Large intestine (tissue), 3 donors: ENCODE measurements at regions not wholly inside any gene's neighbourhood (a gene's known extent, or its start where the extent isn't known, plus 50 kb on each side); places are given as distances from the start of the nearest gene placed in this dataset.
"Not testable (repeated sequence)": the region's sequence is repeated elsewhere in the genome, so short reads cannot be mapped to it uniquely, and the experiment has no call there.

ENCODE experiments used
- DNase-seq, 2 donors: peaks; one replicate each; pipeline versions ENCODE4 v3.0.0 to v3.0.0-alpha.2; 2013
- H3K27ac ChIP-seq: one replicate; pipeline ENCODE4 v1.5.1; 2013; ENCODE audit warnings: low read length
- H3K27me3 ChIP-seq: 2 replicates; pipeline ENCODE4 v1.6.1; 2013; ENCODE audit warnings: low read length; ENCODE audit not compliant: control insufficient read depth, insufficient read depth
- H3K36me3 ChIP-seq: 2 replicates; pipeline ENCODE4 v1.6.1; 2013; ENCODE audit warnings: low read length; ENCODE audit not compliant: control insufficient read depth, insufficient read depth
- H3K4me1 ChIP-seq: one replicate; pipeline ENCODE4 v1.6.1; 2013; ENCODE audit warnings: low read length; ENCODE audit not compliant: control insufficient read depth, insufficient read depth
- H3K4me3 ChIP-seq: one replicate; pipeline ENCODE4 v1.5.1; 2013; ENCODE audit warnings: low read length
- H3K9me3 ChIP-seq: one replicate; pipeline ENCODE4 v1.6.1; 2013; ENCODE audit warnings: mild to moderate bottlenecking, low read depth, low read length, moderate library complexity; ENCODE audit not compliant: control insufficient read depth
- WGBS: methylation state at CpG from one replicate; pipeline ENCODE4 v1.1.5; 2013; ENCODE audit warnings: low lambda C conversion rate; ENCODE audit not compliant: insufficient coverage; 5-methylcytosine and 5-hydroxymethylcytosine counted together

DNA sequence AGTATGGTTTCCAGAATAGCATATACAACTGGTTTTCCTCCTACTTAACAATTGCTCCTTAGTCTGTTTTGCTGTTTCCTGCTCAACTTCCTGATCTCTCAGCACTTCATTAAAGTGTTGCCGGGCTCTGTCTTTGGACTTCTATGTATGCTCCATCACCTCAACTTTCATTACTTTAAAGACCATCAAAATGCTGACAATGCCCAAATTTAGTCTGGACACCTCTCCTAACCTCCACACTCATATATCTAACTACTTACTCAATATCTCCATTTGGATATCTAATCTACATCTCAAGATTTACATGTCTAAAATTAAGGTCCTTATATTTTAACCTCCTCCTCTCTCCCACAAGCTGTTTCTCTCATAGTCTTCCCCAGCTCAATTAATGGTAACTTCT lies 54.4 kb upstream of the LGR5 start:
- DNase-seq: no peak
- WGBS: no CpG with 5 or more reads among the region's 1 CpG
- no peak overlapping the region for H3K4me3 ChIP-seq
- H3K9me3 ChIP-seq: no peaks in the 10 kb centered on the region
- H3K4me1 ChIP-seq: no peaks in the 10 kb centered on the region
- no peaks in the 10 kb centered on the region for H3K27me3 ChIP-seq
- no peak overlapping the region for H3K27ac ChIP-seq
- no peaks in the 10 kb centered on the region for H3K36me3 ChIP-seq

DNA sequence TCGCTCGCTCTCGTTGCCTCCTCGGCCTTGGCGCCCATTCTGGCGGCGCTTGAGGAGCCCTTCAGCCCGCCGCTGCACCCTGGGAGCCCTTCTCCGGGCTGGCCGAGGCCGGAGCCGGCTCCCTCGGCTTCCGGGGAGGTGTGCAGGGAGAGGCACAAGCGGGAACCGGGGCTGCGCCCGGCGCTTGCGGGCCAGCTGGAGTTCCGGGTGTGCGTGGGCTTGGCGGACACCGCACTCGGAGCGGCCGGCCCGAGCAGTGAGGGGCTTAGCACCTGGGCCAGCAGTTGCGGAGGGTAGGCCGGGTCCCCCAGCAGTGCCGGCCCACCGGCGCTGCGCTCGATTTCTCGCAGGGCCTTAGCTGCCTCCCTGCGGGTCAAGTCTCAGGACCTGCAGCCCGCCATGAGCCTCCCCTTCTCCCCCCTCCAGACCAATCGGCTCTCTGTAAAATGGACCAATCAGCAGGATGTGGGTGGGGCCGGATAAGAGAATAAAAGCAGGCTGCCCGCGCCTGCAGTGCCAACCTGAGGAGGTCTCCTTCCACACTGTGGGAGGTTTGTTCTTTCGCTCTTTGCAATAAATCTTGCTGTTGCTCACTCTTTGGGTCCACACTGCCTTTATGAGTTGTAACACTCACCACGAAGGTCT lies 62.8 kb upstream of the LGR5 start:
- no CpG with 5 or more reads among the region's 45 CpGs for WGBS
- H3K27me3 ChIP-seq, H3K4me3 ChIP-seq, H3K4me1 ChIP-seq, H3K27ac ChIP-seq, DNase-seq, H3K36me3 ChIP-seq: not testable (repeated sequence)
- peaks cover 11% of the 10 kb centered on the region for H3K9me3 ChIP-seq

DNA sequence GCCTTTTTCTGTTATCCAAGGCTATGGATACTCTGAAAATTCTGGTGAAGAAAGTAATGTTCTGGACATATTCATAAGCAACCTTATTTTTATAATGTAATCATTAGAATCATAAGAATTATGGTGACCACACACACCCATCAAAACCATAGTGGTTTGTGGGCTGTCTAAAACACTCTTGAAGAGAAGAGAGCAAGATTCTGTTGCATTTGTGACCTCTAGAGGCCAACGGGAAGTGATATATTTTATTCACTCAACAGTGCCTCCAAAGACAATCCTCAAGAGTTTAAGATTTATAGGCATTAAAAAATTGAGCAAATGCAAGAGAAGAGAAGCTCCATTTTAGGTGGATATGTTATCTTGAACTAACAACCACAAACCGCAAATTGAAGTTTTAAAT lies 68.5 kb upstream of the LGR5 start:
- Histone ChIP-seq H3K4me1 (no peaks in the 10 kb centered on the region), H3K9me3 (peaks cover 4% of the 10 kb centered on the region), H3K4me3 (no peak overlapping the region), H3K27ac (no peak overlapping the region), H3K36me3 (no peaks in the 10 kb centered on the region), H3K27me3 (no peaks in the 10 kb centered on the region)
- DNase-seq: peak in 1 of 2 donors; percentile 36
- WGBS: 80% methylated on average over 1 of the region's 2 CpGs

DNA sequence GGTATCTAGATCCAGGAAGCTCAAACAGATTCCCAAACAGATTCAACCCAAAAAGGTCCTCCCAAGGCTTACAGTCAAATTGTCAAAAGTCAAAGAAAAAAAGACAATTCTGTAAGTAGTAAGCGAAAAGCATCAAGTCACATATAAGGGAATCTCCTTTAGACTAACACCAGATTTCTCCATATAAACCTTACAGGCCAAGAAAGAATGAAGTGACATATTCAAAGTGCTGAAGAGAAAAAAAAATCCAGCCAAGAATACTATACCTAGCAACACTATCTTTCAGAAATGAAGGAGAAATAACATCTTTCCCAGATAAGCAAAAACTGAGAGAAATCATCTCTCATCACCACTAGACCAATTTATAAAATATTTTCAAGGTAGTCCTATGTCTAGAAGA lies 79.6 kb upstream of the LGR5 start:
- no peak overlapping the region for H3K4me3 ChIP-seq
- H3K27me3 ChIP-seq: no peaks in the 10 kb centered on the region
- no peak for DNase-seq
- H3K4me1 ChIP-seq: no peaks in the 10 kb centered on the region
- WGBS: no CpG with 5 or more reads among the region's 1 CpG
- no peaks in the 10 kb centered on the region for H3K36me3 ChIP-seq
- peaks cover 7% of the 10 kb centered on the region for H3K9me3 ChIP-seq
- no peak overlapping the region for H3K27ac ChIP-seq

DNA sequence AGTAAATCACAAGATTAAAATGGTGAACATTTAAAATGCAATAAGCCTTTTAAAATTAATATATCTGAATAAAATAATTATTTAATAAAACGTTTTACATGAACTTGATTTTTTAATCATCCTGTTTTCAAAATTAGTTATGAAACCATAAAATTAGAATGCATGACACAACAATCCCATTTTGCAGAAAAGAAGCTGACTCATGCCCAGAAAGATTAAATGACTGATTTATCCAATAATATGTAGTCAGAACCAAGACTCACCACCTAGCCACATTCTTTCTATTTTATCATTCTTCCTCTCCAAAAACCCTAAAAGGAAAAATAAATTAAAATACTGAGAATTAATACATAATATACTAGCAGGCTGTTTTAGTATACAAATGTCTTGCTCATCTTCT lies 83.0 kb upstream of the LGR5 start:
- no peaks in the 10 kb centered on the region for H3K36me3 ChIP-seq
- H3K9me3 ChIP-seq: peaks cover 7% of the 10 kb centered on the region
- no peak overlapping the region for H3K4me3 ChIP-seq
- H3K27me3 ChIP-seq: no peaks in the 10 kb centered on the region
- H3K4me1 ChIP-seq: no peaks in the 10 kb centered on the region
- 83% methylated on average over 1 of the region's 1 CpG for WGBS
- no peak for DNase-seq
- H3K27ac ChIP-seq: no peak overlapping the region

DNA sequence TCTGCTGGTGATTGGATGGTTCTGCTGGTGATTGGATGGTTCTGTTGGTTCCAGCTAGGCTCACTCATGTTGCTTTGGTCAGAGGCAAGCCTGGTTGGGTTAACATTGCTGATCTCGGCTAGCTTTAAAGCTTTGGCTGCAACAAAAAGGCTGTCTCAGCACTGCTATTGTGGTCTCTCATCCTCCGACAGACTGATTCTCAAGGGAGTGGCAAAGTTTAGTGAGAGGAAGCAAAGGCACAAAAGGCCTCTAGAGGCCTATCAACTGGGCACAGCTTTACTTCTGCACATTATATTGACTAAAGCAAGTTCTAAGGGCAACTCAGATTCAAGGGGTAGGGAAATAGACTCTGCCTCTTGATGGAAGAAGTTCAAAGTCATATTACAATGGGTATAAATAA lies 84.7 kb upstream of the LGR5 start:
- H3K4me3 ChIP-seq: no peak overlapping the region
- no peak for DNase-seq
- no peaks in the 10 kb centered on the region for H3K36me3 ChIP-seq
- no CpG with 5 or more reads among the region's 2 CpGs for WGBS
- H3K27ac ChIP-seq: no peak overlapping the region
- no peaks in the 10 kb centered on the region for H3K4me1 ChIP-seq
- no peaks in the 10 kb centered on the region for H3K27me3 ChIP-seq
- no peaks in the 10 kb centered on the region for H3K9me3 ChIP-seq

DNA sequence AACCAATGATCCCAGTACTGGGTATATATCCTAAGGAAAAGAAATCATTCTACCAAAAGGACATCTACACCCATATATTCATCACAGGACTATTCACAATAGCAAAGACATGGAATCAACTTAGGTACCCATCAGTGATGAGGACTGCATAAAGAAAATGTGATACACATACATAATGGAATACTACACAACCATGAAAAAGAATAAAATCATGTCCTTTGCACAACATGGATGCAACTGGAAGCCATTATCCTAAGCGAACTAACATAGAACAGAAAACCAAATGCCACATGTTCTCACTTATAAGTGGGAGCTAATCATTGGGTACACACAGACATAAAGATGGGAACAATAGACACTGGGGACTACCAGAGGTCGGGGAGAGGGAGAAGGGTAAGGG lies 86.0 kb upstream of the LGR5 start:
- Histone ChIP-seq H3K27me3 (no peaks in the 10 kb centered on the region), H3K36me3 (no peaks in the 10 kb centered on the region), H3K9me3 (no peaks in the 10 kb centered on the region), H3K27ac (no peak overlapping the region), H3K4me1 (no peaks in the 10 kb centered on the region), H3K4me3 (no peak overlapping the region)
- WGBS: no CpG with 5 or more reads among the region's 2 CpGs
- no peak for DNase-seq

DNA sequence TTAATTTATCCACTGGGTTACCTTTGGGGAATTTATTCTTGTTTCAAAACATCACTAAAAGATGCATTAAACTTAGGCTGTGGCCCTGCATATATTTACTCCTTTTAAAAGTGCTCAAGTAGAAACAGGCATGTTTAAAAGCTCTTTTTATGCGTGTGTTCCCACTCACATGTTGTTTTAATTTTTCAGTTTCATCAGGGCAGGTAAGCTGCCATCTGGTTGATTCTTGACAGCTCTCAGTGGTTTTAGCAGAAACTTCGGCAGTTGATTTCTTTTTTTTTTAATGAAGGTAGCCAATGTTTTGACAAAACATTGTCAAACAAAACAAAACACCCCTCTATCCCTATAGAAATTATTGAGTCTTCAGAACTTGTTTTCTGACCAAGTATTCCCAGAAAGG lies 89.6 kb upstream of the LGR5 start:
- 93% methylated on average over 2 of the region's 2 CpGs for WGBS
- Histone ChIP-seq H3K27me3 (no peaks in the 10 kb centered on the region), H3K4me3 (no peak overlapping the region), H3K9me3 (no peaks in the 10 kb centered on the region), H3K27ac (no peak overlapping the region), H3K36me3 (no peaks in the 10 kb centered on the region), H3K4me1 (no peaks in the 10 kb centered on the region)
- no peak for DNase-seq

DNA sequence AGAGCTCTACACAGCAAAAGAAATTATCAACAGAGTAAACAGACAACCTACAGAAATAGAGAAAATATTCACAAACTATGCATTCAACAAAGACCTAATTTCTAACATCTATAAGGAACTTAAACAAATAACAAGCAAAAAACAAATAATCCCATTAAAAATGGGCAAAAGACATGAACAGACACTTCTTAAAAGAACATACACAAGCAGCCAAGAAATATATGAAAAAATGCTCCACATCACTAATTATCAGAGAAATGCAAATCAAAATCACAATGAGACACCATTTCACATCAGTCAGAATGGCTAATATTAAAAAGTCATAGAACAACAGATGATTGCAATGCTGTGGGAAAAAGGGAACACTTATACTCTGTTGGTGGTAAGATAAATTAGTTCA lies 100.7 kb upstream of the LGR5 start:
- H3K9me3 ChIP-seq: no peaks in the 10 kb centered on the region
- DNase-seq: no peak
- H3K27me3 ChIP-seq: no peaks in the 10 kb centered on the region
- H3K4me1 ChIP-seq: no peaks in the 10 kb centered on the region
- no peak overlapping the region for H3K27ac ChIP-seq
- H3K36me3 ChIP-seq: no peaks in the 10 kb centered on the region
- no peak overlapping the region for H3K4me3 ChIP-seq

DNA sequence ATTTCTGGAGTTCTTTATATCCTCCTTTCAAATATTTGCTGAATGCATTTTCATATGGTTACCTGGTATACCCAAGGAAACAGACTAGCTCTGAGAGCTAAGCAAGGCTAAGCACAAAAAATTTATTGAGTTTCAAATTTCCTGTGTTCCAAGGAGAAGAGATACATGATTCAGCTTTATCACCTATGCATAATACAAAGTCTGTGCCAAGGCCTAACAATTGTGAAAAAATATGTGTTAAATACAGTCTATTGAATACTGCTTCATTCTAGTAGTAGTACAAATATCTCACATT lies 103.7 kb upstream of the LGR5 start:
- no peaks in the 10 kb centered on the region for H3K27me3 ChIP-seq
- no peak overlapping the region for H3K27ac ChIP-seq
- no peaks in the 10 kb centered on the region for H3K36me3 ChIP-seq
- no peaks in the 10 kb centered on the region for H3K4me1 ChIP-seq
- no peaks in the 10 kb centered on the region for H3K9me3 ChIP-seq
- no peak for DNase-seq
- no peak overlapping the region for H3K4me3 ChIP-seq

DNA sequence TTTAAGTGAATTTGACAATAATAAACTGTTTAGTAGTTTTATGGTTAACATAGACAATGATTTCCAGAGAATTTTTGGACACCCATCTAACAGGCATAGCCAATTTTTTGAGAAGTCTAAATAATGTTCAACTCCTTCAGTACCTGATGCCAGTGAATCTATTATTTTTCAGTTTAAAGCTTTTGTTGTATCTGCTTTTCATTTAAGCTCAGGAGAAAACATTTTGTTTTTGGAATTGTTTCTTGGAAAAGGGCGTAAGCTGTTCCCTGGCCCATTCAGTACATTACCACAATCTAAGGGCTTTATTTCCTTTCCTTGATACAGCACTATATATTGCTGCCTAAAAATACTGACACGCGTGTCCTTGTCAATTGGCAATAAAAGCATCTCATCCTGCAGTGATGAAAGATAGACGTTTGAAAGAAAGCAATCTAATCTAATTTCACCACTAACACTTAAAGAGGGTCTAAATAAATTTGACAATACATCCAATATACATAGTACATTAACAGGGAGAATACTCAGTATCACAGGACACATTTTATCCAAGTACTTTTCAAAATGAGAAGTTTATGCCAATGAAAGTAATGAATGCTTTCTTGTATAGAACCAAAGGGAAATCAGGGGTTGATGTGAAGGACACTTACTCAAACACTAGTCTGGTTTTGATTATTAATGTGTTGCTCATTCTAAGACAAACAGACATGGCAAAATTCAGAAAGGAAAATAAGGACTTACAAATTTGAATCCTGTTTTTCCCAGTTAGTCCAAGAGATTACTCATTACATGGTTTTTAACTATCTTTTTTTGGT lies 104.2 kb upstream of the LGR5 start:
- Histone ChIP-seq H3K4me1 (no peaks in the 10 kb centered on the region), H3K4me3 (no peak overlapping the region), H3K9me3 (no peaks in the 10 kb centered on the region), H3K36me3 (no peaks in the 10 kb centered on the region), H3K27ac (no peak overlapping the region), H3K27me3 (no peaks in the 10 kb centered on the region)
- 72% methylated on average over 3 of the region's 4 CpGs for WGBS
- DNase-seq: no peak
